IPS-18c (cell line): ENCODE measurements at regions not wholly inside any gene's neighbourhood (a gene's known extent, or its start where the extent isn't known, plus 50 kb on each side); places are given as distances from the start of the nearest gene placed in this dataset.

Source experiments
- H3K4me3 ChIP-seq: 2 replicates; pipeline ENCODE4 v1.7.0; 2013; ENCODE audit warnings: low read depth, mild to moderate bottlenecking, low read length, moderate library complexity; ENCODE audit not compliant: insufficient read depth
- H3K9me3 ChIP-seq: one replicate; pipeline ENCODE4 v1.6.1; 2013; ENCODE audit warnings: mild to moderate bottlenecking, low read length, moderate library complexity; ENCODE audit not compliant: control insufficient read depth, insufficient read depth

- H3K9me3 ChIP-seq = no peaks in the 10 kb centered on the region
- no peak overlapping the region for H3K4me3 ChIP-seq
These were observed 54.7 kb upstream of the DSCAM start for GRCh38 chr21:40901691-40902090.

- H3K9me3 ChIP-seq = no peaks in the 10 kb centered on the region
- no peak overlapping the region for H3K4me3 ChIP-seq
These were observed 55.3 kb upstream of the DSCAM start for GRCh38 chr21:40902299-40902698.

- H3K4me3 ChIP-seq = no peak overlapping the region
- H3K9me3 ChIP-seq = no peaks in the 10 kb centered on the region
These were observed 56.0 kb upstream of the DSCAM start for GRCh38 chr21:40902993-40903392.

GRCh38 chr21:40905251-40905650, 58.3 kb upstream of the DSCAM start:
- no peaks in the 10 kb centered on the region for H3K9me3 ChIP-seq
- H3K4me3 ChIP-seq = no peak overlapping the region

GRCh38 chr21:40912375-40912774, 65.4 kb upstream of the DSCAM start:
- no peak overlapping the region for H3K4me3 ChIP-seq
- H3K9me3 ChIP-seq = no peaks in the 10 kb centered on the region

GRCh38 chr21:40915114-40915513, 68.2 kb upstream of the DSCAM start:
- H3K9me3 ChIP-seq = no peaks in the 10 kb centered on the region
- H3K4me3 ChIP-seq = no peak overlapping the region

- Histone ChIP-seq H3K4me3 (no peak overlapping the region), H3K9me3 (peaks cover 2% of the 10 kb centered on the region)
These were observed 76.4 kb upstream of the DSCAM start for GRCh38 chr21:40923407-40923806.

- Histone ChIP-seq H3K9me3 (peaks cover 2% of the 10 kb centered on the region), H3K4me3 (no peak overlapping the region)
These were observed 76.9 kb upstream of the DSCAM start for GRCh38 chr21:40923901-40924300.

GRCh38 chr21:40924641-40925040, 77.7 kb upstream of the DSCAM start:
- Histone ChIP-seq H3K9me3 (peaks cover 6% of the 10 kb centered on the region), H3K4me3 (no peak overlapping the region)

- peaks cover 6% of the 10 kb centered on the region for H3K9me3 ChIP-seq
These were observed 79.3 kb upstream of the DSCAM start for GRCh38 chr21:40926238-40926637.

GRCh38 chr21:40929833-40930232, 82.9 kb upstream of the DSCAM start:
- peaks cover 6% of the 10 kb centered on the region for H3K9me3 ChIP-seq
- no peak overlapping the region for H3K4me3 ChIP-seq

More at GRCh38 chr21:40926238-40926637, 79.3 kb upstream of the DSCAM start:
- H3K4me3 ChIP-seq = no peak overlapping the region

- peaks cover 6% of the 10 kb centered on the region for H3K9me3 ChIP-seq
- H3K4me3 ChIP-seq = no peak overlapping the region
These were observed 84.2 kb upstream of the DSCAM start for GRCh38 chr21:40931197-40931596.

- Histone ChIP-seq H3K4me3 (no peak overlapping the region), H3K9me3 (no peaks in the 10 kb centered on the region)
These were observed 89.2 kb upstream of the DSCAM start for GRCh38 chr21:40936178-40936577.

GRCh38 chr21:40936771-40937261, 89.9 kb upstream of the DSCAM start:
- Histone ChIP-seq H3K9me3 (no peaks in the 10 kb centered on the region), H3K4me3 (no peak overlapping the region)

- H3K9me3 ChIP-seq = no peaks in the 10 kb centered on the region
- H3K4me3 ChIP-seq = no peak overlapping the region
These were observed 91.1 kb upstream of the DSCAM start for GRCh38 chr21:40938078-40938477.

GRCh38 chr21:40938611-40939010, 91.7 kb upstream of the DSCAM start:
- no peak overlapping the region for H3K4me3 ChIP-seq
- no peaks in the 10 kb centered on the region for H3K9me3 ChIP-seq

- Histone ChIP-seq H3K9me3 (no peaks in the 10 kb centered on the region), H3K4me3 (no peak overlapping the region)
These were observed 100.8 kb upstream of the DSCAM start for GRCh38 chr21:40947713-40948112.

- no peaks in the 10 kb centered on the region for H3K9me3 ChIP-seq
These were observed 104.0 kb upstream of the DSCAM start for GRCh38 chr21:40950970-40951369.

GRCh38 chr21:40952551-40953323, 105.8 kb upstream of the DSCAM start:
- no peak overlapping the region for H3K4me3 ChIP-seq

More at GRCh38 chr21:40950970-40951369, 104.0 kb upstream of the DSCAM start:
- H3K4me3 ChIP-seq = no peak overlapping the region

More at GRCh38 chr21:40952551-40953323, 105.8 kb upstream of the DSCAM start:
- no peaks in the 10 kb centered on the region for H3K9me3 ChIP-seq
